ENCODE measurements at regions not wholly inside any gene's neighbourhood (a gene's known extent, or its start where the extent isn't known, plus 50 kb on each side); places are given as distances from the start of the nearest gene placed in this dataset.

- TF ChIP-seq CTCF (conservative IDR thresholded peaks at IDR 0.05) (no peak), EZH2 (IDR thresholded peaks at IDR 0.05; ENCODE audit: low read depth) (no peak)
- no peaks in the 10 kb centered on the region for H3K79me2 ChIP-seq (ENCODE audit: low read depth)
- BruUV-seq (replicated peaks): no TSS peak
- no peak overlapping the region for H3K4me3 ChIP-seq
- intact Hi-C loops (cut with micrococcal nuclease; ENCODE audit: unreplicated experiment): no loop called here
- H3K27ac ChIP-seq: no peak overlapping the region
- no peaks in the 10 kb centered on the region for H3F3A ChIP-seq (ENCODE audit: insufficient read depth, low read depth)
- ChIA-PET POLR2A (ENCODE audit: unreplicated experiment) (no interaction called here), CTCF (no interaction called here)
- H3K27me3 ChIP-seq (ENCODE audit: insufficient read depth, low read depth): no peaks in the 10 kb centered on the region
- no peaks in the 10 kb centered on the region for H3K36me3 ChIP-seq (ENCODE audit: low read depth)
- H3K4me1 ChIP-seq (replicated peaks; ENCODE audit: insufficient read depth): no peaks in the 10 kb centered on the region
- no peak overlapping the region for H2AFZ ChIP-seq
- no peaks in the 10 kb centered on the region for H4K20me1 ChIP-seq (ENCODE audit: insufficient read depth)
- H3K9me3 ChIP-seq (ENCODE audit: insufficient read depth, low read depth): no peaks in the 10 kb centered on the region
- DNase-seq: no peak
- H3K9me2 ChIP-seq (ENCODE audit: insufficient read depth): no peaks in the 10 kb centered on the region
- H3K4me2 ChIP-seq: no peak overlapping the region
Measured at GRCh38 chr2:168343586-168343985, 96.2 kb upstream of the STK39 start.

- no peak for TF ChIP-seq EZH2 (IDR thresholded peaks at IDR 0.05; ENCODE audit: low read depth)
- TF ChIP-seq CTCF (conservative IDR thresholded peaks at IDR 0.05): no peak
- CTCF ChIA-PET: no interaction called here
- H3K4me3 ChIP-seq: no peak overlapping the region
- H3K79me2 ChIP-seq (ENCODE audit: low read depth): no peaks in the 10 kb centered on the region
- H4K20me1 ChIP-seq (ENCODE audit: insufficient read depth): no peaks in the 10 kb centered on the region
- H3K9me2 ChIP-seq (ENCODE audit: insufficient read depth): no peaks in the 10 kb centered on the region
- no peak overlapping the region for H3K27ac ChIP-seq
- POLR2A ChIA-PET (ENCODE audit: unreplicated experiment): no interaction called here
- intact Hi-C loops (cut with micrococcal nuclease; ENCODE audit: unreplicated experiment): loop anchor here (5.0 kb wide), 1 partner anchor 428 kb away; no protein-coding TSS in a partner anchor
- H3K4me2 ChIP-seq: no peak overlapping the region
- no peaks in the 10 kb centered on the region for H3F3A ChIP-seq (ENCODE audit: insufficient read depth, low read depth)
- no peaks in the 10 kb centered on the region for H3K4me1 ChIP-seq (replicated peaks; ENCODE audit: insufficient read depth)
- BruUV-seq (replicated peaks): no TSS peak
- no peaks in the 10 kb centered on the region for H3K9me3 ChIP-seq (ENCODE audit: insufficient read depth, low read depth)
- no peaks in the 10 kb centered on the region for H3K36me3 ChIP-seq (ENCODE audit: low read depth)
- H3K27me3 ChIP-seq (ENCODE audit: insufficient read depth, low read depth): no peaks in the 10 kb centered on the region
- no peak overlapping the region for H2AFZ ChIP-seq
- no peak for DNase-seq
Measured at GRCh38 chr2:168344706-168345105, 97.3 kb upstream of the STK39 start.

DNA sequence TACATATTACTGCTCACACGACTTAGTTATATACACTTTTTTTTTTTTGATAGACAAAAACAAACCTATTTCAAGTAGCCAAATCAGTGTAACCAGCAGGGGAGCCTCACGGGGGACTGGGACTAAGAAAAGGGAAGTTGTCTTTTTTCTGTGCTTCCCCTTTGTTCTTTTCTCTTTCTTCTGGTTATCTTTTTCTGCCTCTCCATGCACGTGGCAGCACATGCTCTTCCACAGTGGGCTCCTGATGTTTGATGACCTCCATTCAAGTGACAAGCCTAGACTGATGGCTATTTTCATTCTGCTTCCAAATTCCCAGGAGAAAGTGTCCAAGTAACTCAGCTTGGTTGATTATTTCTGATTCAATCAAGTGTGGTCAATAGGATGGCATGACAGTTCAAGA lies 98.2 kb upstream of the STK39 start:
- Histone ChIP-seq H3K9me3 (ENCODE audit: insufficient read depth, low read depth) (no peaks in the 10 kb centered on the region), H2AFZ (no peak overlapping the region), H3K27ac (no peak overlapping the region), H3K4me3 (no peak overlapping the region), H3K36me3 (ENCODE audit: low read depth) (no peaks in the 10 kb centered on the region), H3F3A (ENCODE audit: insufficient read depth, low read depth) (no peaks in the 10 kb centered on the region), H3K4me1 (replicated peaks; ENCODE audit: insufficient read depth) (no peaks in the 10 kb centered on the region), H3K9me2 (ENCODE audit: insufficient read depth) (no peaks in the 10 kb centered on the region), H4K20me1 (ENCODE audit: insufficient read depth) (no peaks in the 10 kb centered on the region), H3K4me2 (no peak overlapping the region), H3K79me2 (ENCODE audit: low read depth) (no peaks in the 10 kb centered on the region), H3K27me3 (ENCODE audit: insufficient read depth, low read depth) (no peaks in the 10 kb centered on the region)
- POLR2A ChIA-PET (ENCODE audit: unreplicated experiment): no interaction called here
- intact Hi-C loops (cut with micrococcal nuclease; ENCODE audit: unreplicated experiment): loop anchor here (5.0 kb wide), 1 partner anchor 427 kb away; no protein-coding TSS in a partner anchor
- CTCF ChIA-PET: no interaction called here
- DNase-seq: no peak
- TF ChIP-seq CTCF (conservative IDR thresholded peaks at IDR 0.05) (no peak), EZH2 (IDR thresholded peaks at IDR 0.05; ENCODE audit: low read depth) (no peak)
- BruUV-seq (replicated peaks): no TSS peak
